ENCODE measurements at regions not wholly inside any gene's neighbourhood (a gene's known extent, or its start where the extent isn't known, plus 50 kb on each side); places are given as distances from the start of the nearest gene placed in this dataset.
A peak's percentile ranks its signal among the peaks of the same experiment; 100 is the strongest.

DNA sequence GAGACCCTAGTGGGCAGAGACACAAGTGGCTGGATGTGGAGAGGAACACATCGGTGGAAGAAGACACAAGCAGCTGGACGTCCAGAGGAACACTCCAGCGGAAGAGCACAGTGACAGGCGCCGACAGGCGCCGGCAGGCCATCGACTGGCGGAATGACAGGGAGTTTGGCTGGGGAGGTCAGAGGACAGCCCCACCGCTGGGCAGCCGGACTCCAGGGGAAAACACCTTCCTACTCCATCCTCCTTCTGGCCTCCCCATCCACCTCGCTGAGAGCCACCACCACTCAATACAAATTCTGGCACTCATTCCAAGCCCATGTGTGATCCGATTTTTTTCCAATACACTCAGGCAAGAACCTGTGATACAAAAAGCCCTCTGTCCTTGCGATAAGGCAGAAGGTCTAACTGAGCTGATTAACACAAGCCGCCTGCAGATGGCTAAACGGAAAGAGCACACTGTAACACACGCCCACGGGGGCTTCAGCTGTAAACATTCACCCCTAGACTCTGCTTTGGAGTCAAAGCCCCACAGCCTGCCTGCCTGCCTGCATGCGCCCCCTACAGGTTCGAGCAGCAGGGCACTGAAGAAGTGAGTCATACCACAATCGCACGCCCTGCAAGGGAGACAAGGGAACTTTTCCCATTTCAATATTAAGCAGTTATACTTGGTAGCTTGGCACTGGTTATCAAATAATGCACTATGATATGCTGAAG lies 50.2 kb upstream of the LRP1B start:
- TF ChIP-seq, protein P1, sequence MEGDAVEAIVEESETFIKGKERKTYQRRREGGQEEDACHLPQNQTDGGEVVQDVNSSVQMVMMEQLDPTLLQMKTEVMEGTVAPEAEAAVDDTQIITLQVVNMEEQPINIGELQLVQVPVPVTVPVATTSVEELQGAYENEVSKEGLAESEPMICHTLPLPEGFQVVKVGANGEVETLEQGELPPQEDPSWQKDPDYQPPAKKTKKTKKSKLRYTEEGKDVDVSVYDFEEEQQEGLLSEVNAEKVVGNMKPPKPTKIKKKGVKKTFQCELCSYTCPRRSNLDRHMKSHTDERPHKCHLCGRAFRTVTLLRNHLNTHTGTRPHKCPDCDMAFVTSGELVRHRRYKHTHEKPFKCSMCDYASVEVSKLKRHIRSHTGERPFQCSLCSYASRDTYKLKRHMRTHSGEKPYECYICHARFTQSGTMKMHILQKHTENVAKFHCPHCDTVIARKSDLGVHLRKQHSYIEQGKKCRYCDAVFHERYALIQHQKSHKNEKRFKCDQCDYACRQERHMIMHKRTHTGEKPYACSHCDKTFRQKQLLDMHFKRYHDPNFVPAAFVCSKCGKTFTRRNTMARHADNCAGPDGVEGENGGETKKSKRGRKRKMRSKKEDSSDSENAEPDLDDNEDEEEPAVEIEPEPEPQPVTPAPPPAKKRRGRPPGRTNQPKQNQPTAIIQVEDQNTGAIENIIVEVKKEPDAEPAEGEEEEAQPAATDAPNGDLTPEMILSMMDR (IDR thresholded peaks at IDR 0.05), result peak in 5 of 12 donors; percentile 8 to 27 (median 18)
- TF ChIP-seq POLR2A (IDR thresholded peaks at IDR 0.05), result no peak
